Adrenal gland (tissue), 9 donors: ENCODE measurements at regions not wholly inside any gene's neighbourhood (a gene's known extent, or its start where the extent isn't known, plus 50 kb on each side); places are given as distances from the start of the nearest gene placed in this dataset.

Experiments used
- DNase-seq, 7 donors: peaks; one replicate each; pipeline ENCODE4 v3.0.0-alpha.2; 2019 to 2020
- H3K27ac ChIP-seq, 5 donors: fragments of 200-600 bp; sonication (generic) in 4 of 5; 1 replicate in 3 of 5; 2 replicates in 2 of 5; pipeline versions ENCODE4 v1.5.1 to v1.8.0; 2016 to 2020; ENCODE audit warnings: mild to moderate bottlenecking in 1 of 5
- H3K27me3 ChIP-seq: fragments of 200-600 bp; 2 replicates; pipeline ENCODE4 v1.8.0; 2021
- H3K36me3 ChIP-seq, 2 donors: fragments of 200-600 bp; replicated peaks in 1 of 2; 1 replicate in 1 of 2; 2 replicates in 1 of 2; pipeline versions ENCODE4 v1.5.1 to v1.8.0; 2018 to 2022
- H3K4me1 ChIP-seq, 2 donors: fragments of 200-600 bp; replicated peaks in 1 of 2; 1 replicate in 1 of 2; 2 replicates in 1 of 2; pipeline versions ENCODE4 v1.5.1 to v1.8.0; 2018 to 2021
- H3K4me3 ChIP-seq, 4 donors: fragments of 200-600 bp; sonication (generic) in 3 of 4; one replicate each; pipeline ENCODE4 v1.5.1; 2016 to 2018
- H3K9me3 ChIP-seq, 3 donors: fragments of 200-600 bp; sonication (generic) in 1 of 3; replicated peaks in 1 of 3; 1 replicate in 2 of 3; 2 replicates in 1 of 3; pipeline versions ENCODE4 v1.5.1 to v1.8.0; 2016 to 2021
- POLR2A ChIP-seq, 2 donors: fragments of 450-650 bp; IDR thresholded peaks; one replicate each; pipeline ENCODE4 v1.6.1; 2017; ENCODE audit warnings: antibody characterized with exemption in 2 of 2, mild to moderate bottlenecking in 2 of 2, moderate library complexity in 1 of 2
- WGBS, 4 donors: extraction: QIAGEN DNeasy Blood & Tissue Kit in 2 of 4; methylation state at CpG; one replicate each; pipeline versions ENCODE4 v1.1.5 to v1.1.7; 2013 to 2017; 5-methylcytosine and 5-hydroxymethylcytosine counted together
- intact Hi-C, 2 donors: fragments of 100-400 bp; cut with DNase I; formaldehyde crosslinking; loops; one replicate each; pipeline versions ENCODE4 v1.14.1 to v1.15.0; 2022 to 2023
- TF ChIP-seq, protein P1 (sequence below), 6 experiments: fragments of 450-650 bp in 4 of 6; fragments of 200-600 bp in 2 of 6; sonication (generic) in 1 of 6; IDR thresholded peaks; 1 replicate in 5 of 6; 2 replicates in 1 of 6; pipeline versions ENCODE4 v1.5.1 to v1.8.0; 2016 to 2021; ENCODE audit warnings: antibody characterized with exemption in 6 of 6, mild to moderate bottlenecking in 2 of 6, moderate library complexity in 1 of 6
- donor health status: healthy with polysubstance abuse.
- donor health status: Bipolar disorder and iron deficiency.
- donor health status: DM: yes; HTN: yes; CAD: no.
- donor health status: DM: no; HTN: no; CAD: no.
- donor health status: DM: no; HTN: no; CAD: no.

DNA sequence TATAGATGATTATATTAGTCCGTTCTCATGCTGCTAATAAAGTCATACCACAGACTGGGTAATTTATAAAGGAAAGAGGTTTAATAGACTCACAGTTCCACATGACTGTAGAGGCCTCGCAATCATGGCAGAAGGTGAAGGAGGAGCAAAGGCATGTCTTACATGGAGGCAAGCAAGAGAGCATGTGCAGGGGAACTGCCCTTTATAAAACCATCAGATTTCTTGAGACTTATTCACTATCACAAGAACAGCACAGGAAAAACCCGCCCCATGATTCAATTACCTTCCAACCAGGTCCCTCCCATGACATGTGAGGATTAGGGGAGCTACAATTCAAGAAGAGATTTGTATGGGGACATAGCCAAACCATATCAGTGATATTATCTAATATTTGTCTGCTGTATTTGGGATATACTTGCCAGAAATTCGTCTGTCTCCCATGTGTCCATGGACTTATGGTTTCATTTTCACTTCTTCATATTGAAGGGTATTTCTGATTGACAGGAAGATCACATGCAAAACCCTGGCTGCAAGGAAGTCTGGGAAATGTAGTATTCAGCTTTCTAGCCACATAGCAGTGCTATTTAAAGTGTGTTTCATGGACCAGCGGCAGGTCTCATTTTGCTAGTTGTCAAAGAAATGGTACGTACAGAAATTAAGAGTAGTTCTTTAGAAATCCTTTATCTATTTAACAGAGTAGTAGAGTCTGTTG lies 50.5 kb upstream of the PAK5 start:
- intact Hi-C loops = loop anchor here in 1 of 2 donors (10.0 kb wide), 1 partner anchor 275 kb away; no protein-coding TSS in a partner anchor
- Histone ChIP-seq H3K9me3 (no peaks in the 10 kb centered on the region), H3K36me3 (no peaks in the 10 kb centered on the region), H3K27me3 (no peaks in the 10 kb centered on the region), H3K4me1 (no peaks in the 10 kb centered on the region), H3K4me3 (no peak overlapping the region), H3K27ac (no peak overlapping the region)
- DNase-seq = no peak
- no peak for TF ChIP-seq POLR2A (IDR thresholded peaks at IDR 0.05)
- TF ChIP-seq, protein P1, sequence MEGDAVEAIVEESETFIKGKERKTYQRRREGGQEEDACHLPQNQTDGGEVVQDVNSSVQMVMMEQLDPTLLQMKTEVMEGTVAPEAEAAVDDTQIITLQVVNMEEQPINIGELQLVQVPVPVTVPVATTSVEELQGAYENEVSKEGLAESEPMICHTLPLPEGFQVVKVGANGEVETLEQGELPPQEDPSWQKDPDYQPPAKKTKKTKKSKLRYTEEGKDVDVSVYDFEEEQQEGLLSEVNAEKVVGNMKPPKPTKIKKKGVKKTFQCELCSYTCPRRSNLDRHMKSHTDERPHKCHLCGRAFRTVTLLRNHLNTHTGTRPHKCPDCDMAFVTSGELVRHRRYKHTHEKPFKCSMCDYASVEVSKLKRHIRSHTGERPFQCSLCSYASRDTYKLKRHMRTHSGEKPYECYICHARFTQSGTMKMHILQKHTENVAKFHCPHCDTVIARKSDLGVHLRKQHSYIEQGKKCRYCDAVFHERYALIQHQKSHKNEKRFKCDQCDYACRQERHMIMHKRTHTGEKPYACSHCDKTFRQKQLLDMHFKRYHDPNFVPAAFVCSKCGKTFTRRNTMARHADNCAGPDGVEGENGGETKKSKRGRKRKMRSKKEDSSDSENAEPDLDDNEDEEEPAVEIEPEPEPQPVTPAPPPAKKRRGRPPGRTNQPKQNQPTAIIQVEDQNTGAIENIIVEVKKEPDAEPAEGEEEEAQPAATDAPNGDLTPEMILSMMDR (IDR thresholded peaks at IDR 0.05) = no peak
- WGBS, 4 donors = 82 to 87% (median 84%) methylated on average over 6 of the region's 6 CpGs
